ENCODE measurements at regions not wholly inside any gene's neighbourhood (a gene's known extent, or its start where the extent isn't known, plus 50 kb on each side); places are given as distances from the start of the nearest gene placed in this dataset.

DNA sequence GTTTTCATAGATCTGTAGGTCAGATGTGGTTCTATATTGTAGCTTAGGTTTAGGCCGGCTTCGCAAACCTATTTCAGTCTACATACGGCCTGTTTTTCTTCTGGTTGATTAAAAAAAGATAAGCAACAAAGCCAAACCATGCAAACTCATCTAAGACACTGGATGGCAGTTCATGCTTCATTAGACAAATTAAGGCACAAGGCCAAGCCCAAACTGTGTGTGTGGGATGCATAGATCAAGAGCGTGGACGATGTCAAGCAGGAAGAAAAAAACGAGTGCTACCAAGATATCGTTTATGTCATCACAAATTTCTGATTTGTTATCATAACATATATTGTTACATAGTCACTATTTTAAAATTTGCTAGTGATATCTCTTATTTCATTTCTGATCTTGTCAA lies 357.6 kb upstream of the KIRREL3 start:
- Histone ChIP-seq H3K4me1 (ENCODE audit: control insufficient read depth, insufficient read depth, low read length) (no peaks in the 10 kb centered on the region), H3K27me3 (replicated peaks in 1 of 2; ENCODE audit: control insufficient read depth in 2 of 2, insufficient read depth in 2 of 2, low read length in 1 of 2) (no peaks in the 10 kb centered on the region), H3K9ac (ENCODE audit: control insufficient read depth, insufficient read depth, low read length) (no peak overlapping the region), H3K9me3 (replicated peaks; ENCODE audit: control insufficient read depth, insufficient read depth, low read length) (no peaks in the 10 kb centered on the region), H3K79me2 (ENCODE audit: control insufficient read depth, insufficient read depth, low read length) (no peaks in the 10 kb centered on the region), H3K27ac (ENCODE audit: control insufficient read depth, insufficient read depth) (no peak overlapping the region), H3K4me3 (no peak overlapping the region), H3K36me3 (ENCODE audit: control insufficient read depth in 2 of 2, insufficient read depth in 2 of 2, low read length in 1 of 2) (no peaks in the 10 kb centered on the region), H3K4me2 (ENCODE audit: control insufficient read depth, insufficient read depth) (no peak overlapping the region), H2AFZ (ENCODE audit: control insufficient read depth, low read depth, low read length) (no peak overlapping the region), H4K20me1 (ENCODE audit: control insufficient read depth, insufficient read depth) (no peaks in the 10 kb centered on the region)
- ATAC-seq (no peak), DNase-seq (ENCODE audit: low read depth, low spot score) (no peak), FAIRE-seq (no peak)
- 45% methylated on average over 7 of the region's 7 CpGs for WGBS (ENCODE audit: insufficient coverage, insufficient replicate concordance, low lambda C conversion rate, missing lambda C conversion rate)
- no TSS peak for BruUV-seq (replicated peaks)
- RAD21 ChIA-PET (ENCODE audit: unreplicated experiment): no interaction called here
- POLR2A ChIA-PET: no interaction called here
- in situ Hi-C loops (cut with MboI): no loop called here
- no peak for TF ChIP-seq NR2C1 (IDR thresholded peaks at IDR 0.05)
- TF ChIP-seq MEF2A (IDR thresholded peaks at IDR 0.05; ENCODE audit: insufficient read depth, low read depth, low read length): no peak
- no peak for TF ChIP-seq BACH1 (IDR thresholded peaks at IDR 0.05; ENCODE audit: borderline replicate concordance)
- TF ChIP-seq RBBP5 (conservative IDR thresholded peaks at IDR 0.05): no peak
- no peak for TF ChIP-seq ATF7 (IDR thresholded peaks at IDR 0.05; ENCODE audit: low read depth)
- TF ChIP-seq NFXL1 (IDR thresholded peaks at IDR 0.05; ENCODE audit: borderline replicate concordance): no peak
- TF ChIP-seq, protein P1, sequence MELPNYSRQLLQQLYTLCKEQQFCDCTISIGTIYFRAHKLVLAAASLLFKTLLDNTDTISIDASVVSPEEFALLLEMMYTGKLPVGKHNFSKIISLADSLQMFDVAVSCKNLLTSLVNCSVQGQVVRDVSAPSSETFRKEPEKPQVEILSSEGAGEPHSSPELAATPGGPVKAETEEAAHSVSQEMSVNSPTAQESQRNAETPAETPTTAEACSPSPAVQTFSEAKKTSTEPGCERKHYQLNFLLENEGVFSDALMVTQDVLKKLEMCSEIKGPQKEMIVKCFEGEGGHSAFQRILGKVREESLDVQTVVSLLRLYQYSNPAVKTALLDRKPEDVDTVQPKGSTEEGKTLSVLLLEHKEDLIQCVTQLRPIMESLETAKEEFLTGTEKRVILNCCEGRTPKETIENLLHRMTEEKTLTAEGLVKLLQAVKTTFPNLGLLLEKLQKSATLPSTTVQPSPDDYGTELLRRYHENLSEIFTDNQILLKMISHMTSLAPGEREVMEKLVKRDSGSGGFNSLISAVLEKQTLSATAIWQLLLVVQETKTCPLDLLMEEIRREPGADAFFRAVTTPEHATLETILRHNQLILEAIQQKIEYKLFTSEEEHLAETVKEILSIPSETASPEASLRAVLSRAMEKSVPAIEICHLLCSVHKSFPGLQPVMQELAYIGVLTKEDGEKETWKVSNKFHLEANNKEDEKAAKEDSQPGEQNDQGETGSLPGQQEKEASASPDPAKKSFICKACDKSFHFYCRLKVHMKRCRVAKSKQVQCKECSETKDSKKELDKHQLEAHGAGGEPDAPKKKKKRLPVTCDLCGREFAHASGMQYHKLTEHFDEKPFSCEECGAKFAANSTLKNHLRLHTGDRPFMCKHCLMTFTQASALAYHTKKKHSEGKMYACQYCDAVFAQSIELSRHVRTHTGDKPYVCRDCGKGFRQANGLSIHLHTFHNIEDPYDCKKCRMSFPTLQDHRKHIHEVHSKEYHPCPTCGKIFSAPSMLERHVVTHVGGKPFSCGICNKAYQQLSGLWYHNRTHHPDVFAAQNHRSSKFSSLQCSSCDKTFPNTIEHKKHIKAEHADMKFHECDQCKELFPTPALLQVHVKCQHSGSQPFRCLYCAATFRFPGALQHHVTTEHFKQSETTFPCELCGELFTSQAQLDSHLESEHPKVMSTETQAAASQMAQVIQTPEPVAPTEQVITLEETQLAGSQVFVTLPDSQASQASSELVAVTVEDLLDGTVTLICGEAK (IDR thresholded peaks at IDR 0.05; ENCODE audit: borderline replicate concordance): no peak
- TF ChIP-seq HDAC6 (IDR thresholded peaks at IDR 0.05; ENCODE audit: unreplicated experiment): no peak
- TF ChIP-seq BMI1 (IDR thresholded peaks at IDR 0.05; ENCODE audit: borderline replicate concordance): no peak
- TF ChIP-seq MXI1 (IDR thresholded peaks at IDR 0.05; ENCODE audit: low read depth, low read length): no peak
- TF ChIP-seq MYB (IDR thresholded peaks at IDR 0.05; ENCODE audit: borderline replicate concordance, low read depth, low read length): no peak
- TF ChIP-seq, protein P2, sequence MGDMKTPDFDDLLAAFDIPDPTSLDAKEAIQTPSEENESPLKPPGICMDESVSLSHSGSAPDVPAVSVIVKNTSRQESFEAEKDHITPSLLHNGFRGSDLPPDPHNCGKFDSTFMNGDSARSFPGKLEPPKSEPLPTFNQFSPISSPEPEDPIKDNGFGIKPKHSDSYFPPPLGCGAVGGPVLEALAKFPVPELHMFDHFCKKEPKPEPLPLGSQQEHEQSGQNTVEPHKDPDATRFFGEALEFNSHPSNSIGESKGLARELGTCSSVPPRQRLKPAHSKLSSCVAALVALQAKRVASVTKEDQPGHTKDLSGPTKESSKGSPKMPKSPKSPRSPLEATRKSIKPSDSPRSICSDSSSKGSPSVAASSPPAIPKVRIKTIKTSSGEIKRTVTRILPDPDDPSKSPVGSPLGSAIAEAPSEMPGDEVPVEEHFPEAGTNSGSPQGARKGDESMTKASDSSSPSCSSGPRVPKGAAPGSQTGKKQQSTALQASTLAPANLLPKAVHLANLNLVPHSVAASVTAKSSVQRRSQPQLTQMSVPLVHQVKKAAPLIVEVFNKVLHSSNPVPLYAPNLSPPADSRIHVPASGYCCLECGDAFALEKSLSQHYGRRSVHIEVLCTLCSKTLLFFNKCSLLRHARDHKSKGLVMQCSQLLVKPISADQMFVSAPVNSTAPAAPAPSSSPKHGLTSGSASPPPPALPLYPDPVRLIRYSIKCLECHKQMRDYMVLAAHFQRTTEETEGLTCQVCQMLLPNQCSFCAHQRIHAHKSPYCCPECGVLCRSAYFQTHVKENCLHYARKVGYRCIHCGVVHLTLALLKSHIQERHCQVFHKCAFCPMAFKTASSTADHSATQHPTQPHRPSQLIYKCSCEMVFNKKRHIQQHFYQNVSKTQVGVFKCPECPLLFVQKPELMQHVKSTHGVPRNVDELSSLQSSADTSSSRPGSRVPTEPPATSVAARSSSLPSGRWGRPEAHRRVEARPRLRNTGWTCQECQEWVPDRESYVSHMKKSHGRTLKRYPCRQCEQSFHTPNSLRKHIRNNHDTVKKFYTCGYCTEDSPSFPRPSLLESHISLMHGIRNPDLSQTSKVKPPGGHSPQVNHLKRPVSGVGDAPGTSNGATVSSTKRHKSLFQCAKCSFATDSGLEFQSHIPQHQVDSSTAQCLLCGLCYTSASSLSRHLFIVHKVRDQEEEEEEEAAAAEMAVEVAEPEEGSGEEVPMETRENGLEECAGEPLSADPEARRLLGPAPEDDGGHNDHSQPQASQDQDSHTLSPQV (IDR thresholded peaks at IDR 0.05): no peak
- no peak for TF ChIP-seq ZNF384 (IDR thresholded peaks at IDR 0.05; ENCODE audit: borderline replicate concordance, low read depth, low read length)
- TF ChIP-seq CBX5 (IDR thresholded peaks at IDR 0.05; ENCODE audit: low read depth): no peak
- no peak for TF ChIP-seq JUND (IDR thresholded peaks at IDR 0.05; ENCODE audit: low read depth, low read length)
- TF ChIP-seq SPI1 (IDR thresholded peaks at IDR 0.05; ENCODE audit: borderline replicate concordance, insufficient read depth, low read depth, low read length): no peak
- TF ChIP-seq, protein P3, sequence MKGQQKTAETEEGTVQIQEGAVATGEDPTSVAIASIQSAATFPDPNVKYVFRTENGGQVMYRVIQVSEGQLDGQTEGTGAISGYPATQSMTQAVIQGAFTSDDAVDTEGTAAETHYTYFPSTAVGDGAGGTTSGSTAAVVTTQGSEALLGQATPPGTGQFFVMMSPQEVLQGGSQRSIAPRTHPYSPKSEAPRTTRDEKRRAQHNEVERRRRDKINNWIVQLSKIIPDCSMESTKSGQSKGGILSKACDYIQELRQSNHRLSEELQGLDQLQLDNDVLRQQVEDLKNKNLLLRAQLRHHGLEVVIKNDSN (IDR thresholded peaks at IDR 0.05; ENCODE audit: borderline replicate concordance, extremely low read length, insufficient read depth, low read depth, low read length): no peak
- TF ChIP-seq ESRRA (IDR thresholded peaks at IDR 0.05; ENCODE audit: low read length): no peak
- SMC1A ChIA-PET (ENCODE audit: uncharacterized antibody, unreplicated experiment): no interaction called here
- CTCF ChIA-PET: interaction anchor here (0.7 kb wide), 1 partner anchor 33 kb away, joined by 3 read pairs; no protein-coding TSS in a partner anchor
- intact Hi-C loops (cut with micrococcal nuclease; ENCODE audit: unreplicated experiment): no loop called here

Data from GM12878 (cell line).